ENCODE measurements at regions not wholly inside any gene's neighbourhood (a gene's known extent, or its start where the extent isn't known, plus 50 kb on each side); places are given as distances from the start of the nearest gene placed in this dataset.
"Not testable (repeated sequence)": the region's sequence is repeated elsewhere in the genome, so short reads cannot be mapped to it uniquely, and the experiment has no call there.

DNA sequence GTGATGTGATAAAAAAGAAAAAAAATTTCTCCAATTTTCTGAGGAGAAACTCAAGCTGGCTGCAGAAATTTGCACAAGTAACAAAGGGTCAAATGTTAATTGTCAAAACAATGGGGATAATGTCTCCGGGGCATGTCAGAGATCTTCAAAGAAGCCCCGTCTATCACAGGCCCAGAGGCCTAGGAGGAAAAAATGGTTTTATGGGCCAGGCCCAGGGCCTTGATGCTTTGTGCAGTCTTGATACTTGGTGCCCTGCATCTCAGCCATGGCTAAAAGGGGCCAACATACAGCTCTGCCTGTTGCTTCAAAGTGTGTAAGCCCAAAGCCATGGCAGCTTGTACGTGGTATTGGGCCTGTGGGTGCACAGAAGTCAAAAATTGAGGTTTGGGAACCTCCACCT, 961.0 kb downstream of the FAM133A start:
- DNase-seq = no peak

DNA sequence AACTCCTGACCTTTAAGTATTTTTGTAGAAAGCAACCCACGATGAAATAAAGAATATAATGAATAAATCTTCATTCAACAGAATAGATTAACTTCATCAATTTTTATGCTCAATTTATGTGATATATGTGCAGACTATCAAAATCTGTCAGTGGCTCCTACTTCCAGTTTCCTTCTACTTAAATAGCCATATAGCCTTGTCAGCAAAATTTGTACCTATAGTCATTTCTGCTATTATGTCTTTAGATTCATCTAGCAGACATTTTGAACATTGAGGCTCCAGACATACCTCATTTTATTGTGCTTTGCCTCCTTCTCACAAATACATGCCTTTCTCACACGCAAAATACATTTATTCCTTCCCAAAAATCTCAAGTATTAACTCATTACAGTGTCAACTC, 971.7 kb downstream of the FAM133A start:
- no peak for DNase-seq

DNA sequence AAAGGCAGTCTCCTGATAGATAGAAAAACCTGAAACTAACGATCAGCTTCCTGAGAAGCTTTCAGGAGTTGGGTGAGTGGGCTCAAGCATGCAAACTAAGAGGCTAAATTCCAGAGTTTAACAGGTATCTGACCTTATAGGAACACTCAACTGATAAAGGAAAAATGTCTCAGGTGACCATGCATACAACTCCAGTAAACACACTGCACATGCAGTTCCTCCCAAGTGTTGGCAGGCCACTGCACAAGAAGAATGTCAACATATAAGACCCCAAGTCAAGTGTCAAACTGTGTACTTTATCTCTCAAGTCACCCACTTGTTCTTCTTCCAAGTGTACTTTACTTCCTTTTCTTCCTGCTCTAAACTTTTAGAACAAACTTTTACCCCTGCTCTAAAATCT, 981.2 kb downstream of the FAM133A start:
- DNase-seq = no peak

DNA sequence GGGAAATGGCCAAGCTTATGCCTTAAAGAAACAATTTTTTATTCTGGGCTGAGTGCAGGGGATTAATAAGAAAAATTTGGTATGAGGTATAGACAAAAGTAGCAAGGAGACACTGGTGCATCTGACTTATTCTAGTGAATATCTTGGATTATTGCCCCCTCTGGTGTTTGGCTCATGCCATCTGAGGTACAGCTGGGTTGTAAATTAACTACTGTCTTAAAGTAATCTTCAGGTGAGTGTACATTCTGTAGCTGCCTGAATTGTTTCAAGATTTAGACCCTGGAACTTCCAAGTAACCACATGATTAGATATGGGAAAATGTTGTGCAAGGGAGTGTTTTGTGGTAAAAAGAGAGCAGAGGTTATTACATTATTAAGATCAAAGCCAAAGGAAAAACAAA, 988.7 kb downstream of the FAM133A start:
- DNase-seq = no peak

DNA sequence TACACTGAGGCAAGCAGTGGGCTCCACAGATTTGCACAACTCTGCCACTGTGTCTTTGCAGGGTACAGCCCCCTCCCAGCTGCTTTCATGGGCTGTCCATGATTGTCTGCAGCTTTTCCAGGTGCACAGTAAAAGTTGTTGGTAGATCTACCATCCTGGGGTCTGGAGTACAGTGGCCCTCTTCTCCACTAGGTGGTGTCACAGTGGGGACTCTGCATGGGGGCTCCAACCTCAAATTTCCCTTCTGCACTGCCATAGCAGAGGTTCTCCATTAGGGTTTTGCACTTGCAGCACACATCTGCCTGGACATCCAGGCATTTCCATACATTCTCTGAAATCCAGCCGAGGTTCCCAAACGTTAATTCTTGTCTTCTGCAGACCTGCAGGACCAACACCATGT, 1002.3 kb downstream of the FAM133A start:
- no peak for DNase-seq

DNA sequence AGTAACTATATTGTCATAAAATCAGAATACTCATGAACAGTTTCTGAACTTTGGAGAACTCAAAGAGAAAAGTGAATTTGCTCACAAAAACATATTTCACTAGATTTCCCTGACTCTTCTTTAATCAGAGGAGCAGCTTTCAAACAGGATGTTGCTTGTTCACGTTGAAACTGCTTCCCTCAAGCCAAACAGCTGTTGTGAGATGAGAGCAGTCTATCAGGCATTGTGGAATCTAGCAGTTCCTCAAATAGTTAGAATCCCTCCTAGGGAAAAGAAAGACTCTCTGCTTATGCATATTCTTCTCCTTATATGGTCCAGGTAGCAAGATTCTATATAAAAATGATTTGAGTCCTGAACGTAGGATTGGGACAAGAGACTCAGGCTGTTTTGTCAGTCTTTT, 1012.1 kb downstream of the FAM133A start:
- no peak for DNase-seq

DNA sequence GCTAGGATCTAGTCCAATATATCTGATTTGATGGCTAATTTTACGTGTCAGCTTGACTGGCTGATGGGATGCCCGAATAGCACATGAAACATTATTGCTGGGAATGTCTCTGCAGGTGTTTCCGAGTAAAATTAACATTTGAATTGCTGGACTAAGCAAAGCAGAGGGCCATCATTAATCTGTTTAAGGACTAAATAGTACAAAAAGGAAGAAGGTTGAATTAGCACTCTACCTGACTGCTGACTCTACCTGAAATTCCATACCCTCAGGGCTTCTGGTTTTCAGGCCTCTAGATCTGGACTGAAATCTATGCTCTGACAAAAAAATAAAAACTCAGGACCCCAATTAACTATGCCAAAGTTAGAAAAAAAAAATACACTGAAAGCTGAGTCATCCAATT, 1021.9 kb downstream of the FAM133A start:
- no peak for DNase-seq

DNA sequence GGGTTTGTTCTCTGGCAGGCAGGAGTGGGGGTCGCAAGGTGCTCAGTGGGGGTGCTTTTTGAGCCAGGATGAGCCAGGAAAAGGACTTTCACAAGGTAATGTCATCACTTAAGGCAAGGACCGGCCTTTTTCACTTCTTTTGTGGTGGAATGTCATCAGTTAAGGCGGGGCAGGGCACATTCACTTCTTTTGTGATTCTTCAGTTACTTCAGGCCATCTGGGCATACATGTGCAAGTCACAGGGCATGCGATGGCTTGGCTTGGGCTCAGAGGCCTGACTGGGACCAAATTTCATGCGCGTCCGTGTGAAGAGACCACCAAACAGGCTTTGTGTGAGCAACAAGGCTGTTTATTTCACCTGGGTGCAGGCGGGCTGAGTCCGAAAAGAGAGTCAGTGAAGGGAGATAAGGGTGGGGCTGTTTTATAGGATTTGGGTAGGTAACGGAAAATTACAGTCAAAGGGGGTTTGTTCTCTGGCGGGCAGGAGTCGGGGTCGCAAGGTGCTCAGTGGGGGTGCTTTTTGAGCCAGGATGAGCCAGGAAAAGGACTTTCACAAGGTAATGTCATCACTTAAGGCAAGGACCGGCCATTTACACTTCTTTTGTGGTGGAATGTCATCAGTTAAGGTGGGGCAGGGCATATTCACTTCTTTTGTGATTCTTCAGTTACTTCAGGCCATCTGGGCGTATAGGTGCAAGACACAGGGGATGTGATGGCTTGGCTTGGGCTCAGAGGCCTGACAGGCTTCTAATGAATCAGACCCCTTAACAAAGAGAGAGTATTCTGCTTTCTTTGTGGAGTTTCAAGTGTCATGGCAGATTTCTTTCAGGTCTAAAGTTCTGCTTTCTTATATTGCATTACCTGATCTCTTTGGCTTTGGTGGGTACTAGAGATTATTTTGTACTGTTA, 1030.6 kb downstream of the FAM133A start:
- not testable (repeated sequence) for DNase-seq

DNA sequence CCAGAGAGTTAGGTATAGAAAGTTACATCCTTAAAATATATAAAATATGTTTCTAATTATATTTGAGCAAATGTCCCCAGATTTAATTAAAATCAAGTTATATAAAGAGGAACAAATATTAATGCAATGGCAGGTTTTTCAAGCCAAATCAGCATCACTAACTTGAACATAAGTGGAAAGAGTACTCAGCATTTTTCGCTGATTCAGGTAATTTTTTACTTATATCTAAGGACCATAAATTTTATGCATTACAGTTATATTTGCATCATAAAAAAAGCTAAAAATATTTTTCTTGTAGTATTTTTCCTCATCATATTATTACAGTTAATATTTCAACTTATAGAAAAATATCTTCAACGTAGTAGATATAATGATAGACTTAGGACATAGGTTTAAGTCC, 1047.4 kb downstream of the FAM133A start:
- DNase-seq = no peak

DNA sequence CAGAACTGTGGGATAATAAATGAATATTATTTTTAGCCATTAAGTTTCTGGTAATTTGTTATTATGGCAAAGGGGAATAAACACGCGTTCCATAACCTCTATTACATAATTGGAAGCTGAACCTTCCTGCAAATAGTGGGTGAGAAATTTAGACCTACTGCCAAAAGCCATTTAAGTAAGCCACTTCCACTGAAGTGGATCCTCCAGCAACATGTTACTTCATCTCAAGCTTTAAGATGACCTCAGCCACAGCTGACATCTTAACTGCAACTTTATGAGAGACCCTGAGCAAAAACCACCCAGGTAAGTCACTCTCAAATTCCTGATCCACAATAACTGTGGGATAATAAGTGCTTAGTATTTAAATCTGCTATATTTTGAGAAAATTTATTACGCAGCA, 1048.6 kb downstream of the FAM133A start:
- DNase-seq = no peak

DNA sequence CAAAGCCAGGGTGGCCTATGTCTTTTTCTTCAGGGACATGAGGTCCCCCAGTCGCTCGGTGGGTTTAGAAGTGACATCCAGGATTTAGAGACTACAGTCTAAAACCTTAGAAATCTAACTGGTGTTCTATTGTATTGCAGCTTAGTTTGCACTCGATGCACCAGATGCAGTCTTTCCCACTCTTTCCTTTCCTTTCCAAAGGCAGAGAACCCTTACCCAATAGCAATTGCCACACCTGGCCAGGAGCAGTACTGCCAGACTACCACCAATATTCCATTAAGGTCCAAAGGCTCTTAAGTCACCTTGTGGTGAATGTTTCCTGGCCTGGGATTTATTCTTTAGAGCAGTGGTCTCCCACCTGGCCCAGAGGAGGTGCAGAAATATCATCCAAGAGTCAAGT, 1068.8 kb downstream of the FAM133A start:
- no peak for DNase-seq

DNA sequence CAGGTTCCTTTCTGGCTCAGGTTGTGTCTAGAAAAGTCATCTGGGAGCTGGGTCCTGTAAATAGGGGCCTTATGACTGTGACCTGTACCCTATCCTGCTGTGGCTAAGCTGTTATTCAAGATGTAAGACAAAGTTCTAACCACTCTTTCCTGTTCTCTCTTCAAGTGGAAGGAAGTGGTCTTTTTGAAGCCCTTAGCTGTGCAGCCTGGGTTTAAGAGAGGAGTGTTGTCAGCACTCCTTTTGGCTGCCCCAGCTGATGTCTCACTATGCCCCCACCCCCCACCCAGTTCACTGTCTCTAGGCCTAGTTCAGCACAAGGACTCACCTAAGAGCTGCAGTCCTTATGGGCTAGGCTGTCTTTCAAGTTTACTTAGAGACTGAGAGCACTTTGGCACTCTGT, 1069.5 kb downstream of the FAM133A start:
- no peak for DNase-seq

DNA sequence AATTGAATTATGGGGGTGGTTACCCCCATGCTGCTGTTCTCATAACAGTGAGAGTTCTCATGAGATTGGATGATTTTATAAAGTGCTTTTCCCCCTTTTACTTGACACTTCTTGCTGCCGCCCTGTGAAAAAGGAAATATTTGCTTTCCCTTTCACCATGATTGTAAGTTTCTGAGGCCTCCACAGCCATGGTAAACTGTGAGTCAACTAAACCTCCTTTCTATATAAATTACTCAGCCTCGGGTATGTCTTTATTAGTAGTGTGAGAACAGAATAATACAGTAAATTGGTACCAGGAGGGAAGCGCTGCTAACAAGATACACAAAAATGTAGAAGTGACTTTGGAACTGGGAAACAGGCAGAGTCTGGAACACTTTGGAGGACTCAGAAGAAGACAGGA, 1070.8 kb downstream of the FAM133A start:
- DNase-seq = no peak

DNA sequence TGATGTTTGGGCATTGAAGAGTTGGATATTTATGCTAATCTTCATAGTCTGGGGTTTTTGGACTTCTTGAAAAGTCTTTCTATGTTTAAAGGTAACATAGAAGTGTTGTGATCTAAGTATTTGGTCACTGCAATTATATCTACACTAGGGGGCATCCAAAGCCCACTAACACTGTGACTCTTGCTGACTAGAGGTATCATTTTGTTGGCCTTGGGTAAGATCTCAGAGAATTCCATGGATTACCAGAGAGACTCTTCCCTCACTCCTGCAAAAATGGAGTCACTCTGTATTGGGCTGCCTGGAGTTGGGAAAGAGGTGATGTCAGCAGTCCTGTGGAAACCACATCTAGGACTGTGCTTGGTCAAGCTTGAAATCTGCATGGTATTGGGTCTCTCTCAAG, 1077.6 kb downstream of the FAM133A start:
- DNase-seq = no peak

DNA sequence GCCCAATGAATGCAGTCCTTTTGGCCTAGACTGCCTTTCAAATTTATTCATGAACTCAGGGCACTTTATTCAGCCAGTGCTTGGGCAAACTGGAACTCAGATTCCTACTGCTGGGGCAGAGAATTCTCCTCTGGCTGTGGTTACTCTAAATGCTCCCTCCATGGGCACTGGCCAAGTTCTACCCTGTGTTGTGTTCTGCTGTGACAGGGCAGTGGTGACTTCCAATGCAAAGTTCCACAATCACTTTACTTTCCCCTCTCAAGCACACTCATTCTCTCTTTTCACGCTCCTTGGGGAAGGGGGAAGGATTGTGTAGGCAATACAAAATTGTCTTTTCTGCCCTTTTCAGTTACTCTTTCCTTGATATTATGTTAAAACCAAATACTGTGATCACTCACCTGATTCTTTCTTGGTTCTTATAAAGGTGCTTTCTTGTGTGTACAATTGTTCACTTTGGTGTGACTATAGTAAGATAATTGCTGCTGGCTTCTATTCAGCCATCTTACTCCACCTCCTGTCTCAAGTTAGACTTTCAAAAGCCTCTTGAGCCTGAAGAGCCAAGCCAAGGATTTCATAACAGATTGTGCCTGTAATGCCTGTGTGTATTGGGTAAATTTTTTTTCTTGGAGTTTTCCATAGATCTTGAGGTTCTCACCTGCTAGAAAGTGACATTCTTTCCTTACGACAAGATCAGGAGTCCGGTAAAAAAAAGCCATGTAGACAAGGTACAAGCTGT, 1078.6 kb downstream of the FAM133A start:
- DNase-seq = no peak

DNA sequence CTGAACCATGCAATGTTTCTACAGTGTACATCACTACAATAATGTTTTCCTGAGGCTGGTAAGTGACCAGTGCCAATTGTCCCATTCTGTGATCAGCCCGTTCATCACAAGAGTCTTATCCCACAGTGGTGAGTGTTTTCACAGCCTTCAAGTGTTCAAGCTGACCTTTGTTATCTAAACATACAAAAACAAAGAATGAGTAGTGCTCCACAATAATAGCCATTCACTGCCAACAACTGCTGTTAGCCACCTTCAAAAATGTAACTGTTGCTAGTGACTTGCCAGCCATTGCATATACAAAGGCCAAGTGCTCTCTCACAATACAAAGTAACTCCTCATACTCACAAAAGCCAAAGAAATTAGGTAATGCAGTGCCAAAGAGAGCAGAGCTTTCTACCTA, 1084.1 kb downstream of the FAM133A start:
- DNase-seq = no peak

DNA sequence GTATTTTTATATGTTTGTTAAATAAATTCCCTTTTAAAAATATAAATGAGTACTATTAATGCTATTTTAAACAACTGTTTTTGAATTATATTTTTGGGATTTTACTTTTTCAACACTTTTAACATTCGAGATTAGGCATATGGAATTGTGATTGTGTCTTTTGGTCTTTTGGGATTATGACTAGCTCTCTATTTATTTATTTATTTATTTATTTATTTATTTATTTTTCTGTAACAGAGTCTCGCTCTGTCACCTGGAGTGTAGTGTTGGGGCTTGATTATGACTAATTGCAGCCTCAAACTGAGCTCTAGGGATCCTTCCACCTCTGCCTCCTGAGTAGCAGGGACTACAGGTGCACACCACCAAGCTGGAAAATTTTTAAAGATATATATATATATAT, 1101.6 kb downstream of the FAM133A start:
- DNase-seq = no peak

DNA sequence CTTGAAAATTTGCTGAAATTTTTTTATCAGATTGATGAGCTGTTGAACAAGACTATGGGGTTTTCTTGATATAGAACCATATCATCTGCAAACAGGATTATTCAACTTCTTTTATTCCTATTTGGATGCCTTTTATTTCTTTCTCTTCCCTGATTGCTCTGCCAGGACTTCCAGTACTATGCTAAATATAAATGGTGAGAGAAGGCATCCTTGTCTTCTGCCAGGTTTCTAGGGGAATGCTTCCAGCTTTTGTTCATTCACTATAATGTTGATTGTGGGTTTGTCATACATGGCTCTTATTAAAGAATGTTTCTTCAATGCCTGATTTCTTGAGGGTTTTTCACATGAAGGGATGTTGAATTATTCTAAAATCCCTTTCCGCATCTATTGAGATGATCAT, 1139.5 kb downstream of the FAM133A start:
- no peak for DNase-seq

DNA sequence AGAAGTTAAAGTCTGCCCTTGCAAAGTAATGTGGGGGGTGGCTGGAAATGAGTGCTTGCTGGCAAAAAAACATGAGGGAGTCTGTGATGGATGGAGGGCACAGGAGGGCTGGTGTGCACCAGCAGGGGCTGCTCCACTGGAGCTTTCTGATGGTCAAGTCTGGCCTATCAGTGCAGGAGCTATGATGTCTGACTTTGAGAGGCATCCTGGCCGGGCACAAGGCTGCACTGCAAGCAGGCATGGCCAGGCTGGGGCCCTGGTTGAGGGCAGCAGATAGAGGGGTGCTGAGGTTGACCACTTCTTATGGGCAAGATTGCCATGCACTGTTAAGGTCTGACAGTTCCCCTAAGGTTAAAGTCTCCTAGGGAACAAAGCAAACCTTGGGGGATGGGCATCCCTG, 1140.2 kb downstream of the FAM133A start:
- DNase-seq = no peak

DNA sequence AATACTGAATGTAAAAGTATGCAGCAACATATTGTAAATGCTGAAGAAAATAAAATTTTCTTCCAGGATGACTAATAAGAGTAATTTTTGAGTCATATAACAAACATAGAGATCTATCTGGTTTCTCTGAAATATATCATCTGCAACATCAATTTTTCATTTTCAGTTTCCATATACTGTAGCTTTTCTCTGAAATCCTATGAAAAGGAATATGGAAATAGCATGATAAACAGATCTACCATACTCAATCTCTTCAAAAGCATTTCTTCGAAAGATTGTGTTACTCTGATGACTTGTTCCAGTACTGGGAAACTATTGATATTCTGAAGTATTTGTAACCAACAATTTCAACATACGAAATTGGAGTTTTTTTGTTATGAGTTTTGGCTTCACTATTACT, 1156.7 kb downstream of the FAM133A start:
- no peak for DNase-seq

DNA sequence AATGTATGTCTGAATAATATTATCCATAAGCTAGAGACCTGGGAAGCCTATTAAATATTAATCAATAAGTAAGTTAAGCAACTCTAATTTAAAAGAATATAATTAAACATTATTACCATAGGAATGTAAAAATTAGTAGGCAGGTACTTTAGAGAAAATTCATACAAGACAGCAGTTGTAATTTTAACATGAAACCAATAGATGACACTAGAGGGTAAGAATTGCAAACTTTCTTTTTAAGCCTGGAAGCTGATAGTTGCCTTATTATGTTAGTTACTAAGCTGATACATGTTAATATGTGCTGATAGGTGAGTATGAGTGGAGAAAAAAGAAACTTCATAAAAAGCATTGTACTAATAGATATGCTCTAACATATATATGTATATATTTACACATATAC, 1157.4 kb downstream of the FAM133A start:
- DNase-seq = peak; percentile 9

DNA sequence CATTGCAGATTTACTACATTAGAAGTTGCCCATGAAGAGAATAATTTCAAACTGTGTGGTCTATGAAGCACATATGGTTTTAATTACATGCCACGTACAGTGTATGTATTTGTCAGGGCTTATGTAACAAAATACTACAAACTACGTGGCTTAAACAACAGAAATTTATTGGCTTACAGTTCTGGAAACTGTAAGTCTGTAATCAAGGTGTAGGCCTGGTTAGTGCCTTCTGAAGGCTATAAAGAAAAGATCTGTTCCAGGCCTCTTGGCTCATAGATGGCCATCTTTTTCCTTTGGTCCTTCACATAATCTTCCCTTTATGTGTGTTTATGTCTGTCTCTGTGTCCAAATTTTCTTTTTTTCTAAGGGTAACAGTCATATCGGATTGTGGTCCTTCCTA, 1160.2 kb downstream of the FAM133A start:
- no peak for DNase-seq

DNA sequence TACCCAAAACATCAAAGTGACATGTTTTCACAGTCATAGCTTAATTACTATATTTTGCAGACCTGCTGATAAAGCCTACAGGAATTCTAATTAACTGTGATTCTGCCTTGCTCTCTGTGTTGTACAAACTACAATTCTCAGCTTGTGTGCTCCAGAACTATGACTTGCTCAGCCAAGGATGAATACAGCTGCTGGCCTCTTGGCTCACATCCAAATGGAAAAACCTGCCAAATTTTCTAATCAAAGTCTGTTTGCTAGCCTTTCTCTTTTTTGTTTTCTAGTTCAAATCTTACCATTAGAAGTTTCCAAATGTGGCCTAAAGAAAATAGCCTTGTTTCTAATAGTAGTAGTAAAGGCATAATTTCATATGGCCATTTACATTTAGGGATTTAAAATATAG, 1176.8 kb downstream of the FAM133A start:
- DNase-seq = peak; percentile 8

DNA sequence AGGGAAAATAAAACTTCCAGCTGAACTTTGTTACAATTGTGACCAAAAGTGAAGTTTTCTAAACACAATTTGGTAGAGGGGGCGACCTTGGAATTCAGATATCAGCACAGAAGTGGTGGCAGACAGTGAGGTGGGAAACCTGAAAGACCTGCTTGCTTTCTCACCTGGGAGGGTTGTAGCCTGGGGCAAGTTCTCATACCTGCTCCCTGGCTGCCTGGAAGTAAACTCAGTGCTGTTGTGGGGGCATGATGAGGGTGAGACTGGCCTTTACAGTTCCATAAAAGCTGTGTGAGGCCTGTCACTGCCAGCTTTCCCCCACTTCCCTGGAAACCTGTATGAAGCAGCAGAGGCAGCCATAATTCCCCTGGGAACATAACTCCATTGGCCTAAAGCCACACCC, 1180.2 kb downstream of the FAM133A start:
- no peak for DNase-seq

DNA sequence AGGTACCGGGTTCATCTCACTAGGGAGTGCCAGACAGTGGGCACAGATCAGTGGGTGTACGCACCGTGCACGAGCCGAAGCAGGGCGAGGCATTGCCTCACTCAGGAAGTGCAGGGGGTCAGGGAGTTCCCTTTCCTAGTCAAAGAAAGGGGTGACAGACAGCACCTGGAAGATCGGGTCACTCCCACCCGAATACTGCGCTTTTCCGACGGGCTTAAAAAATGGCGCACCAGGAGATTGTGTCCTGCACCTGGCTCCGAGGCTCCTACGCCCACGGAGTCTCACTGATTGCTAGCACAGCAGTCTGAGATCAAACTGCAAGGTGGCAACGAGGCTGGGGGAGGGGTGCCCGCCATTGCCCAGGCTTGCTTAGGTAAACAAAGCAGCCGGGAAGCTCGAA, 1188.5 kb downstream of the FAM133A start:
- not testable (repeated sequence) for DNase-seq

Measured in NCI-H1436 (cell line).